ENCODE measurements at regions not wholly inside any gene's neighbourhood (a gene's known extent, or its start where the extent isn't known, plus 50 kb on each side); places are given as distances from the start of the nearest gene placed in this dataset.

DNA sequence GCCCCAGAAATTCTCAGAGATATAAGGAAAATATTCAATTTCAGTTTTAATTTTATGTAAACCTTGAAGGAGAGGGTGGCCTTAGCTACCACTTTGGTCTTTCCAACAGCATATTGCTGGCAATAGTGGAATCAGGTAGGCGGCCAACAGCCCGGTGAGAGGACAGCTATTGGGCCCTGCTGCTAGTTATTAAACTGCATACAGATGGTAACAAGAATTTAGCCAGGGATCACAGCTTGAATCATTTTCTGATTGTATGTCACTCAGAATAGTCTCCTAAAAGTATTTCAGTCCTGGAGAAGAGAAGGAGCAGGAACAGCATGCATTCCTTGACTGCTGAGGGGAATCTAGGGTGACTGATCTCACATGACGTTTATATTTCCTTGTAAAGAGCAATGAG is 261.4 kb upstream of the SMIM30 start:
- no peak for DNase-seq (ENCODE audit: low spot score in 2 of 2)
- 89 to 96% methylated on average over 3 of the region's 3 CpGs for WGBS, 2 donors
- Histone ChIP-seq H3K36me3 (no peaks in the 10 kb centered on the region), H3K27me3 (no peaks in the 10 kb centered on the region), H3K9me3 (no peaks in the 10 kb centered on the region), H3K27ac (no peak overlapping the region), H3K4me1 (no peaks in the 10 kb centered on the region), H3K4me3 (no peak overlapping the region)
- no peak for TF ChIP-seq POLR2A (IDR thresholded peaks at IDR 0.05)
- TF ChIP-seq, protein P1, sequence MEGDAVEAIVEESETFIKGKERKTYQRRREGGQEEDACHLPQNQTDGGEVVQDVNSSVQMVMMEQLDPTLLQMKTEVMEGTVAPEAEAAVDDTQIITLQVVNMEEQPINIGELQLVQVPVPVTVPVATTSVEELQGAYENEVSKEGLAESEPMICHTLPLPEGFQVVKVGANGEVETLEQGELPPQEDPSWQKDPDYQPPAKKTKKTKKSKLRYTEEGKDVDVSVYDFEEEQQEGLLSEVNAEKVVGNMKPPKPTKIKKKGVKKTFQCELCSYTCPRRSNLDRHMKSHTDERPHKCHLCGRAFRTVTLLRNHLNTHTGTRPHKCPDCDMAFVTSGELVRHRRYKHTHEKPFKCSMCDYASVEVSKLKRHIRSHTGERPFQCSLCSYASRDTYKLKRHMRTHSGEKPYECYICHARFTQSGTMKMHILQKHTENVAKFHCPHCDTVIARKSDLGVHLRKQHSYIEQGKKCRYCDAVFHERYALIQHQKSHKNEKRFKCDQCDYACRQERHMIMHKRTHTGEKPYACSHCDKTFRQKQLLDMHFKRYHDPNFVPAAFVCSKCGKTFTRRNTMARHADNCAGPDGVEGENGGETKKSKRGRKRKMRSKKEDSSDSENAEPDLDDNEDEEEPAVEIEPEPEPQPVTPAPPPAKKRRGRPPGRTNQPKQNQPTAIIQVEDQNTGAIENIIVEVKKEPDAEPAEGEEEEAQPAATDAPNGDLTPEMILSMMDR (IDR thresholded peaks at IDR 0.05): no peak
- no peak for TF ChIP-seq EP300 (IDR thresholded peaks at IDR 0.05)

DNA sequence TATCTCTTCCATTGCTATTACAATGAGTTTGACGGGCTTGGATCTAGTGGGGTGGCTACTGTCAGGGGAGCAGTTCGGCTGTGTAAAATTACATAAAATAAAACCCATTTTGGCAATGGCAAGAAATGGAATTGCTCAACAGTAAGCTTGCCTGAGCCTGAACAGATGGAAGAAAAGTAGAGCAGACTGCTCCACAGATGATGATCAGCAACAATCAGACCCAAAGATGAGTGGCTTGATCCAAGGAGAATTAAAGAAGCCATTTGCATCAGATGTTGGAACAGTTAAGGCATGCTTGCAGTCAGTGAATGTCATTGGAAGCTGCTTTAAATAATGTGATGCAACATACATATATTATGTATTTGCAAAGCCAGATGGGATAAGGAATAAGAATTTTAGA is 256.6 kb upstream of the SMIM30 start:
- no peaks in the 10 kb centered on the region for H3K9me3 ChIP-seq
- H3K27ac ChIP-seq: no peak overlapping the region
- DNase-seq (ENCODE audit: low spot score in 2 of 2): no peak
- no peaks in the 10 kb centered on the region for H3K27me3 ChIP-seq
- WGBS, 2 donors: 68% methylated on average over 2 of the region's 2 CpGs
- no peak overlapping the region for H3K4me3 ChIP-seq
- no peaks in the 10 kb centered on the region for H3K36me3 ChIP-seq
- TF ChIP-seq POLR2A (IDR thresholded peaks at IDR 0.05): no peak
- TF ChIP-seq EP300 (IDR thresholded peaks at IDR 0.05): no peak
- TF ChIP-seq, protein P1 (IDR thresholded peaks at IDR 0.05): no peak
- peaks cover 0 to 5% (median 0%) of the 10 kb centered on the region in 4 donors for H3K4me1 ChIP-seq

DNA sequence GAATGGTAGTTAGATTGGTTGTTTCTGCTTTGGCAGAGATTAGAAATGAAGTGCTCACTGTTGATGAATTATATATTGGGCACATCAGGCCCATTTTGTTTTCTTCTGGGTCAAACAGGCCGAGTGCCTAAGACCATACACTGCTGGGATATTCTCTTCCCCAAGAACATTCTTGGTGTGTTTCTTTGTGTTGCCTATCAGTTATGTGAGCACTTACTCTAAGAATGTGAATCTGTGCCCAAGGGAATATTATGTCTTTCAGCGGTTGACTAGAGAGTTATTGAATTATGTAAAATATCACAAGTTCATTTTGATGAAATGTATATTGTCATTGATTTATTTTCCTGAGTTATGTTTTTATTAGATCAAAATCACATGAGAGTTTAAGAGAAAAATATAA is 255.5 kb upstream of the SMIM30 start:
- DNase-seq (ENCODE audit: low spot score in 2 of 2): no peak
- Histone ChIP-seq H3K27ac (no peak overlapping the region), H3K4me3 (no peak overlapping the region), H3K4me1 (peaks cover 0 to 5% (median 0%) of the 10 kb centered on the region in 4 donors), H3K36me3 (no peaks in the 10 kb centered on the region), H3K27me3 (no peaks in the 10 kb centered on the region), H3K9me3 (no peaks in the 10 kb centered on the region)
- TF ChIP-seq EP300 (IDR thresholded peaks at IDR 0.05) (no peak), POLR2A (IDR thresholded peaks at IDR 0.05) (no peak)
- TF ChIP-seq, protein P1 (IDR thresholded peaks at IDR 0.05): no peak
- WGBS, 2 donors: 49% methylated on average over 2 of the region's 2 CpGs

DNA sequence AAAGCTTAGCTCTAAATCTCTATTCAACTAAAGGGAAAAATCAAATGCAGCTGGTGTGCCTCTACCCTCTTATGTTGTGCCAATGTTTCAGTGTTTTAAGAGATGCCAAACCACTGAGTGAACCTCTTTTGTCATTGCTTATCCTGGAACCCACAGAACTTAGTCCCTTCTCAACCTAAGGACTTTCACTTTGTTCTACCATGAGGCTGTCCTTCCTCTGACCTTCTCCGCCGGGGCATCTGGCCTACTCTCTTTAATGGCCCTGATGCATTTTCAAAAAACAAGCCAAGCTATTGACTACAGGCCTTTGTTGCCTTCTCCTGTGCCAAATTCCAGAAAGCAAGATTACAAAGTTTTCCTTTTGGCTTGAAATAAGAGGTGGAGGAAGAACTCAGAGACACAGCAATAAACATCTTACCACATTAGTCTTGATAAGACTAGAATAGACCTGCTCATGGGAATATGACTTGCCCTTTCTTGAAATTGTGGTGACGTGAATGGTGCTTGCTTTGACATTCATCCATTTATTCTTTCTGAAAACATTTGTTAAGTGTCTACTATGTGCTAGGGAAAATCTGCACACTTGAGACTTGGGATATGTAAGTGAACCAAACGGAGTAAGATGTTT is 253.2 kb upstream of the SMIM30 start:
- Histone ChIP-seq H3K4me3 (no peak overlapping the region), H3K27me3 (no peaks in the 10 kb centered on the region), H3K4me1 (peaks cover 0 to 5% (median 0%) of the 10 kb centered on the region in 4 donors), H3K27ac (peak overlapping the region in 2 of 4 donors; percentile 20 to 43), H3K36me3 (no peaks in the 10 kb centered on the region), H3K9me3 (no peaks in the 10 kb centered on the region)
- peak in 1 of 2 donors; percentile 8 for TF ChIP-seq EP300 (IDR thresholded peaks at IDR 0.05)
- TF ChIP-seq, protein P1 (IDR thresholded peaks at IDR 0.05): no peak
- DNase-seq (ENCODE audit: low spot score in 2 of 2): no peak
- 44 to 50% methylated on average over 4 of the region's 4 CpGs for WGBS, 2 donors

DNA sequence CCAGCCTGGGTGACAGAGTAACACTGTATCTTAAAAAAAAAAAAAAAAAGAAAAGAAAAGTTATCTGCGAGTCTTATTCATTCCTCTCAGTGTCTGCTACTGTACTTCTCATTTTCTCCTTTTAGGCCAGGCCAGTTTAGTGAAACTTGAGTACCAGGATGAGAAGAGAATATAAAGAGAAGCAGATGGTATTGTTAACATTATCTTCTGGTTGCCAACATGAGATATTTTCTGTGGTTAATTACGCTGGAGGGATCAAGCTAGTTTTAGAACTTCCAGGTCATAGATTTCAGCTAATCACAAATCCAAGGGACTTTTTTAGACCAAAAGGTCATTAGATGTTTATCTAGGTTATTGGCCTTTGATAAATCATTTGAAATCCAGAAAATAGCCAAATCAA is 252.6 kb upstream of the SMIM30 start:
- Histone ChIP-seq H3K27me3 (no peaks in the 10 kb centered on the region), H3K27ac (peak overlapping the region in 1 of 4 donors; percentile 43), H3K4me1 (peaks cover 0 to 5% (median 0%) of the 10 kb centered on the region in 4 donors), H3K36me3 (no peaks in the 10 kb centered on the region), H3K9me3 (no peaks in the 10 kb centered on the region), H3K4me3 (no peak overlapping the region)
- no peak for TF ChIP-seq EP300 (IDR thresholded peaks at IDR 0.05)
- TF ChIP-seq POLR2A (IDR thresholded peaks at IDR 0.05): no peak
- TF ChIP-seq, protein P1 (IDR thresholded peaks at IDR 0.05): no peak
- 65 to 71% methylated on average over 2 of the region's 2 CpGs for WGBS, 2 donors
- DNase-seq (ENCODE audit: low spot score in 2 of 2): no peak
